ENCODE measurements at regions not wholly inside any gene's neighbourhood (a gene's known extent, or its start where the extent isn't known, plus 50 kb on each side); places are given as distances from the start of the nearest gene placed in this dataset.

GRCh38 chr9:663541-663940, 178.0 kb upstream of the DMRT1 start:
- no peak for TF ChIP-seq CTCF (IDR thresholded peaks at IDR 0.05)
- TF ChIP-seq POLR2A (IDR thresholded peaks at IDR 0.05): no peak

All from lower leg skin (tissue), 3 donors.